ENCODE measurements at regions not wholly inside any gene's neighbourhood (a gene's known extent, or its start where the extent isn't known, plus 50 kb on each side); places are given as distances from the start of the nearest gene placed in this dataset.

DNA sequence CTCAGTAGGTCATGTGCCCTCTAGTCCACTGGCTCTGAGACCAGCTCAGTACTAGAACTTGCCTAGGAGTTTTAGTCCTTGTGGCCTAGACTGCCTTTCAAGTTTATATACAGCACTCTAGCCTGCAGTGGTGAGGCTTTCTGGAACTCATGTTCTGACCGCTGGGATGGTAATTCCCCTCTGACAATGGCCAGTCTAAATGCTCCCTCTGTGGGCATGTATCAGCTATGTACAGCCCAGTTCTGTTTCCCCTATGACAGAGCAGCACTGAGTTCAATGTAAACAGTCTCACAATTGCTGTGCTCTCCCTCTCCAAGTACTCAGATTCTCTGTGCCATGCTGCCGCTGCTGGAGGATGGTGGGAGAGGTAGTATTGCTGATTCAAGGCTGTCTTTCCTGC is 68.6 kb upstream of the SLC27A6 start:
- TF ChIP-seq, protein P1, sequence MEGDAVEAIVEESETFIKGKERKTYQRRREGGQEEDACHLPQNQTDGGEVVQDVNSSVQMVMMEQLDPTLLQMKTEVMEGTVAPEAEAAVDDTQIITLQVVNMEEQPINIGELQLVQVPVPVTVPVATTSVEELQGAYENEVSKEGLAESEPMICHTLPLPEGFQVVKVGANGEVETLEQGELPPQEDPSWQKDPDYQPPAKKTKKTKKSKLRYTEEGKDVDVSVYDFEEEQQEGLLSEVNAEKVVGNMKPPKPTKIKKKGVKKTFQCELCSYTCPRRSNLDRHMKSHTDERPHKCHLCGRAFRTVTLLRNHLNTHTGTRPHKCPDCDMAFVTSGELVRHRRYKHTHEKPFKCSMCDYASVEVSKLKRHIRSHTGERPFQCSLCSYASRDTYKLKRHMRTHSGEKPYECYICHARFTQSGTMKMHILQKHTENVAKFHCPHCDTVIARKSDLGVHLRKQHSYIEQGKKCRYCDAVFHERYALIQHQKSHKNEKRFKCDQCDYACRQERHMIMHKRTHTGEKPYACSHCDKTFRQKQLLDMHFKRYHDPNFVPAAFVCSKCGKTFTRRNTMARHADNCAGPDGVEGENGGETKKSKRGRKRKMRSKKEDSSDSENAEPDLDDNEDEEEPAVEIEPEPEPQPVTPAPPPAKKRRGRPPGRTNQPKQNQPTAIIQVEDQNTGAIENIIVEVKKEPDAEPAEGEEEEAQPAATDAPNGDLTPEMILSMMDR (optimal IDR thresholded peaks at IDR 0.05 in 1 of 3, IDR thresholded peaks at IDR 0.05 in 1 of 3, conservative IDR thresholded peaks at IDR 0.05 in 1 of 3; ENCODE audit: extremely low read depth in 1 of 3, insufficient read depth in 2 of 3, low read length in 3 of 3), result no peak
- no peak for TF ChIP-seq EZH2 (IDR thresholded peaks at IDR 0.05; ENCODE audit: low read length)
